ENCODE measurements at regions not wholly inside any gene's neighbourhood (a gene's known extent, or its start where the extent isn't known, plus 50 kb on each side); places are given as distances from the start of the nearest gene placed in this dataset.
"Not testable (repeated sequence)": the region's sequence is repeated elsewhere in the genome, so short reads cannot be mapped to it uniquely, and the experiment has no call there.

GRCh38 chr3:137820366-137820765, 56.3 kb downstream of the SOX14 start:
- no peak for DNase-seq

GRCh38 chr3:137835096-137835495, 71.0 kb downstream of the SOX14 start:
- DNase-seq = no peak

GRCh38 chr3:137845194-137845593, 81.1 kb downstream of the SOX14 start:
- DNase-seq = no peak

GRCh38 chr3:137845666-137846065, 81.6 kb downstream of the SOX14 start:
- DNase-seq = no peak

- no peak for DNase-seq
Measured at GRCh38 chr3:137852391-137852830, 88.3 kb downstream of the SOX14 start.

- no peak for DNase-seq
Measured at GRCh38 chr3:137854533-137855261, 90.6 kb downstream of the SOX14 start.

- no peak for DNase-seq
Measured at GRCh38 chr3:137866001-137866400, 101.9 kb downstream of the SOX14 start.

GRCh38 chr3:137866933-137867332, 102.8 kb downstream of the SOX14 start:
- no peak for DNase-seq

GRCh38 chr3:137867611-137868010, 103.5 kb downstream of the SOX14 start:
- DNase-seq = no peak

- DNase-seq = no peak
Measured at GRCh38 chr3:137869022-137869421, 104.9 kb downstream of the SOX14 start.

- DNase-seq = not testable (repeated sequence)
Measured at GRCh38 chr3:137872589-137872988, 108.5 kb downstream of the SOX14 start.

- DNase-seq = not testable (repeated sequence)
Measured at GRCh38 chr3:137896842-137897241, 113.1 kb upstream of the CLDN18 start.

GRCh38 chr3:137906985-137907649, 102.8 kb upstream of the CLDN18 start:
- DNase-seq = no peak

GRCh38 chr3:137924628-137925027, 85.3 kb upstream of the CLDN18 start:
- DNase-seq = no peak

- DNase-seq = no peak
Measured at GRCh38 chr3:137925080-137925479, 84.9 kb upstream of the CLDN18 start.

GRCh38 chr3:137926991-137927390, 83.0 kb upstream of the CLDN18 start:
- DNase-seq = no peak

- no peak for DNase-seq
Measured at GRCh38 chr3:137930976-137931375, 79.0 kb upstream of the CLDN18 start.

- no peak for DNase-seq
Measured at GRCh38 chr3:137938876-137939275, 71.1 kb upstream of the CLDN18 start.

GRCh38 chr3:137944593-137944992, 65.4 kb upstream of the CLDN18 start:
- no peak for DNase-seq

- peak; percentile 52 for DNase-seq
Measured at GRCh38 chr3:137946356-137946973, 63.5 kb upstream of the CLDN18 start.

GRCh38 chr3:137947117-137947516, 62.8 kb upstream of the CLDN18 start:
- DNase-seq = no peak

- no peak for DNase-seq
Measured at GRCh38 chr3:137948400-137949072, 61.4 kb upstream of the CLDN18 start.

- DNase-seq = no peak
Measured at GRCh38 chr3:137958636-137959035, 51.3 kb upstream of the CLDN18 start.

Measured in fibroblast of skin of right quadriceps (primary cell).